ENCODE measurements at regions not wholly inside any gene's neighbourhood (a gene's known extent, or its start where the extent isn't known, plus 50 kb on each side); places are given as distances from the start of the nearest gene placed in this dataset.

GRCh38 chr5:74441616-74442015 is 198.9 kb downstream of the ENC1 start:
- Histone ChIP-seq H3K4me3 (replicated peaks in 1 of 3; ENCODE audit: insufficient read depth in 1 of 3, low read depth in 1 of 3, low read length in 3 of 3) (no peak overlapping the region), H3K9ac (replicated peaks; ENCODE audit: extremely low read depth, insufficient read depth, low read length) (no peak overlapping the region), H3K9me3 (replicated peaks; ENCODE audit: control insufficient read depth, insufficient read depth, low read length) (no peaks in the 10 kb centered on the region), H3K27me3 (ENCODE audit: control insufficient read depth in 2 of 2, insufficient read depth in 2 of 2, low read length in 2 of 2) (no peaks in the 10 kb centered on the region), H2AFZ (ENCODE audit: low read depth, low read length) (no peak overlapping the region), H3K9me1 (replicated peaks; ENCODE audit: control insufficient read depth, extremely low read depth, insufficient read depth, low read length) (no peaks in the 10 kb centered on the region), H3K4me2 (ENCODE audit: insufficient read depth, low read length) (no peak overlapping the region), H3K27ac (ENCODE audit: insufficient read depth, low read depth, low read length) (no peak overlapping the region), H4K20me1 (replicated peaks; ENCODE audit: control insufficient read depth, extremely low read depth, insufficient read depth, low read length) (no peaks in the 10 kb centered on the region), H3K79me2 (ENCODE audit: control insufficient read depth, insufficient read depth, low read length) (no peaks in the 10 kb centered on the region), H3K36me3 (ENCODE audit: control insufficient read depth in 2 of 2, extremely low read depth in 1 of 2, insufficient read depth in 2 of 2, low read length in 2 of 2) (no peaks in the 10 kb centered on the region), H3K4me1 (ENCODE audit: control insufficient read depth, extremely low read depth, insufficient read depth, low read length) (no peaks in the 10 kb centered on the region)
- no peak for DNase-seq (ENCODE audit: low read depth, low spot score)
- CTCF ChIA-PET, result no interaction called here
- TF ChIP-seq CTCF (IDR thresholded peaks at IDR 0.05; ENCODE audit: extremely low read depth in 1 of 2, insufficient read depth in 1 of 2, low read depth in 1 of 2, low read length in 2 of 2), result no peak
- TF ChIP-seq GATA2 (IDR thresholded peaks at IDR 0.05; ENCODE audit: insufficient read depth, insufficient read length, low read depth, low read length), result no peak
- TF ChIP-seq MAX (IDR thresholded peaks at IDR 0.05; ENCODE audit: insufficient read depth, insufficient read length), result no peak
- no peak for TF ChIP-seq JUN (IDR thresholded peaks at IDR 0.05; ENCODE audit: borderline replicate concordance, insufficient read depth, insufficient read length, low read depth)
- no peak for TF ChIP-seq POLR2A (IDR thresholded peaks at IDR 0.05; ENCODE audit: low read depth, low read length)
- no peak for TF ChIP-seq MYC (IDR thresholded peaks at IDR 0.05; ENCODE audit: low read depth, low read length)
- TF ChIP-seq EZH2 (IDR thresholded peaks at IDR 0.05; ENCODE audit: borderline replicate concordance, low read depth, low read length, severe bottlenecking), result no peak
- no peak for TF ChIP-seq POLR2AphosphoS5 (IDR thresholded peaks at IDR 0.05; ENCODE audit: insufficient read depth, low read depth, low read length)
- dilution Hi-C loops (cut with MboI; ENCODE audit: extremely low pct_ligation_motif_present, low sequenced_read_pairs), result no loop called here
- FAIRE-seq, result no peak
- intact Hi-C loops (cut with micrococcal nuclease), result no loop called here
- no TSS peak for BruUV-seq (replicated peaks)
- POLR2A ChIA-PET, result no interaction called here

Data from endothelial cell of umbilical vein (primary cell).